GM23338 (cell line): ENCODE measurements at regions not wholly inside any gene's neighbourhood (a gene's known extent, or its start where the extent isn't known, plus 50 kb on each side); places are given as distances from the start of the nearest gene placed in this dataset.

Experiments
- ATAC-seq: fragments of 200-7000 bp; cut with Tn5 transposase; 3 replicates; pipeline ENCODE4 v1.9.1; 2020
- DNase-seq: peaks from one replicate; pipeline ENCODE4 v3.0.0-alpha.2; 2015; ENCODE audit warnings: low spot score
- H2AFZ ChIP-seq: fragments of 200-600 bp; sonication (generic); 2 replicates; pipeline ENCODE4 v1.8.0; 2016; ENCODE audit warnings: antibody characterized with exemption, mild to moderate bottlenecking, moderate library complexity
- H3F3A ChIP-seq: fragments of 200-600 bp; sonication (generic); replicated peaks from 2 replicates; pipeline ENCODE4 v1.8.0; 2017; ENCODE audit warnings: antibody characterized with exemption, mixed run types, low read depth
- H3K27ac ChIP-seq: fragments of 200-600 bp; sonication (generic); 2 replicates; pipeline ENCODE4 v1.6.1; 2016; ENCODE audit warnings: low read depth
- H3K27me3 ChIP-seq: fragments of 200-600 bp; sonication (generic); 2 replicates; pipeline ENCODE4 v1.8.0; 2016; ENCODE audit warnings: mild to moderate bottlenecking, mixed run types, moderate library complexity; ENCODE audit not compliant: insufficient read depth
- H3K36me3 ChIP-seq: fragments of 200-600 bp; sonication (generic); 2 replicates; pipeline ENCODE4 v1.8.0; 2016; ENCODE audit warnings: mild to moderate bottlenecking; ENCODE audit not compliant: insufficient read depth
- H3K4me1 ChIP-seq: fragments of 200-600 bp; sonication (generic); 2 replicates; pipeline ENCODE4 v1.8.0; 2016; ENCODE audit warnings: mild to moderate bottlenecking, moderate library complexity; ENCODE audit not compliant: insufficient read depth
- H3K4me2 ChIP-seq: fragments of 200-600 bp; sonication (generic); 2 replicates; pipeline ENCODE4 v1.7.1; 2017; ENCODE audit warnings: mixed run types
- H3K4me3 ChIP-seq: fragments of 200-600 bp; sonication (generic); 2 replicates; pipeline ENCODE4 v1.6.1; 2016; ENCODE audit warnings: mixed run types
- H3K79me2 ChIP-seq: fragments of 200-600 bp; sonication (generic); replicated peaks from 2 replicates; pipeline ENCODE4 v1.8.0; 2017; ENCODE audit warnings: mild to moderate bottlenecking; ENCODE audit not compliant: insufficient read depth
- H3K9me2 ChIP-seq: fragments of 200-600 bp; sonication (generic); 2 replicates; pipeline ENCODE4 v1.8.0; 2017; ENCODE audit not compliant: insufficient read depth
- H4K20me1 ChIP-seq: fragments of 200-600 bp; sonication (generic); replicated peaks from 2 replicates; pipeline ENCODE4 v1.8.0; 2017; ENCODE audit warnings: mild to moderate bottlenecking; ENCODE audit not compliant: insufficient read depth
- H3K27ac Mint-ChIP-seq: 2 replicates; pipeline ENCODE4 v1.8.0; 2020; ENCODE audit warnings: inconsistent platforms, mild to moderate bottlenecking, moderate library complexity, mixed read lengths
- H3K27me3 Mint-ChIP-seq: 3 replicates; pipeline ENCODE4 v1.8.0; 2022; ENCODE audit warnings: low read depth, mild to moderate bottlenecking, moderate library complexity, mixed read lengths, inconsistent platforms; ENCODE audit not compliant: insufficient read depth, poor library complexity
- H3K36me3 Mint-ChIP-seq: 3 replicates; pipeline ENCODE4 v1.8.0; 2021; ENCODE audit warnings: low read depth, mild to moderate bottlenecking, inconsistent platforms, moderate library complexity, mixed read lengths
- H3K4me1 Mint-ChIP-seq: 3 replicates; pipeline ENCODE4 v1.8.0; 2020; ENCODE audit warnings: mild to moderate bottlenecking, inconsistent platforms, mixed read lengths
- H3K4me3 Mint-ChIP-seq: 3 replicates; pipeline ENCODE4 v1.8.0; 2021; ENCODE audit warnings: moderate library complexity, mild to moderate bottlenecking, inconsistent platforms, mixed read lengths
- H3K9me3 Mint-ChIP-seq: 3 replicates; pipeline ENCODE4 v1.8.0; 2020; ENCODE audit warnings: moderate library complexity, mild to moderate bottlenecking, inconsistent platforms, mixed read lengths
- CREB1 ChIP-seq: fragments of 250-450 bp; sonication (Bioruptor Pico); IDR thresholded peaks from 2 replicates; pipeline ENCODE4 v1.5.0; 2020; ENCODE audit warnings: low read depth, mild to moderate bottlenecking, moderate library complexity
- NANOG ChIP-seq: IDR thresholded peaks from 2 replicates; pipeline ENCODE4 v1.6.1; 2016; ENCODE audit warnings: antibody characterized with exemption, borderline replicate concordance
- POLR2AphosphoS5 ChIP-seq: IDR thresholded peaks from 2 replicates; pipeline ENCODE4 v1.6.1; 2016; ENCODE audit warnings: antibody characterized with exemption, low read depth
- STAT1 ChIP-seq: IDR thresholded peaks from one replicate; pipeline ENCODE4 v1.6.1; 2016; ENCODE audit warnings: antibody characterized with exemption; ENCODE audit not compliant: unreplicated experiment
- ZNF331 ChIP-seq: fragments of 250-450 bp; sonication (Bioruptor Pico); IDR thresholded peaks from 2 replicates; pipeline ENCODE4 v1.5.0; 2020; ENCODE audit warnings: low read depth, mild to moderate bottlenecking, moderate library complexity
- TF ChIP-seq, protein P1 (sequence below): IDR thresholded peaks from 2 replicates; pipeline ENCODE4 v1.6.1; 2016; ENCODE audit warnings: antibody characterized with exemption
- TF ChIP-seq, protein P2 (sequence below): fragments of 250-450 bp; sonication (Bioruptor Pico); IDR thresholded peaks from 2 replicates; pipeline ENCODE4 v1.5.0; 2020; ENCODE audit warnings: mild to moderate bottlenecking, moderate library complexity
- TF ChIP-seq, protein P3 (sequence below), 2 experiments: fragments of 200-600 bp in 1 of 2; sonication (generic) in 1 of 2; conservative IDR thresholded peaks; 2 replicates each; pipeline versions ENCODE4 v1.5.1 to v1.6.1; 2016 to 2017; ENCODE audit warnings: antibody characterized with exemption in 2 of 2, low read depth in 2 of 2, mild to moderate bottlenecking in 2 of 2, moderate library complexity in 1 of 2

DNA sequence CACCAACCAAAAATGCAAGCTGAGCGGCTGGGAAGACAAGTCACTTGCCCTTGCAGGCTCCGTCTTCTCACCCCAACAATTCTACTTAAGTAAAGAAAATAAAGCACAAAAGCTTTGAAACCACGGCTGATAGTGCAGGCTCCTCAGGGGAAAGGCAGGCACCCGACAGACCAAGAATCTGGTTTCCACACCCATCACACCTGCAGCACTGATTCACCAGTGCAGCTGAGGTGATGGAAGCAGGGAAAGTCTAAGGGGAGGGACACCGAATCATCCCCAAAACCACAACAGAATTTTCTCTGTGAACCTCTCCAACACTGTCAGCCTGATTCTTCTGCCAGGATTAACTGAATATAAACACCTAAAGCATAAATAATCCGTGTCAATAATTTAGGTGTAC, 62.0 kb upstream of the NSMCE3 start:
- H3K9me3 Mint-ChIP-seq: no peaks in the 10 kb centered on the region
- no peak overlapping the region for H3K27ac ChIP-seq
- ATAC-seq: no peak

DNA sequence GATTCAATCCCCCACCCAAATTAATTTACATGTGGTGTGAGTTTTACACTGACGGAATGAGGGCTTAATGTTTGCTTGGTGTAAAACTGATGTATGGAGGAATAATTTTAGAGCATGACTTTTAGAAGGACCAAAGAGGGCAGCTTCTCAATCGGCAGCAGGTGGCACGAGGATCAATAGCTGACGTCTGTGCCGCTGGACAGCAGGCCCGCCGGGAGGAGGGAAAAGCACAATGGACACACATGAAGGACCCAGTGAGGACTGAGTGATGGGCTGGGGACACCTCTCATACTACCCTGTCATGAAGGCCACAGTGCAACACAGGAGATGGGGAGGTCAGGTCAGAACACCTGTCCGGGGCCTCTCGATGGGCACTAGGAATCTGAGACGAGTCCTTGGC, 61.4 kb upstream of the NSMCE3 start:
- H3K36me3 Mint-ChIP-seq: peaks cover 4% of the 10 kb centered on the region; the same call in 2 of the 3 replicates
- no peak overlapping the region for H3K27ac Mint-ChIP-seq
- DNase-seq (no peak), ATAC-seq (no peak)
- Histone ChIP-seq H4K20me1 (no peaks in the 10 kb centered on the region), H2AFZ (no peak overlapping the region), H3K9me2 (no peaks in the 10 kb centered on the region), H3K4me1 (no peaks in the 10 kb centered on the region), H3K27ac (no peak overlapping the region), H3K4me3 (no peak overlapping the region), H3K4me2 (no peak overlapping the region), H3K36me3 (no peaks in the 10 kb centered on the region), H3K79me2 (no peaks in the 10 kb centered on the region), H3K27me3 (no peaks in the 10 kb centered on the region), H3F3A (no peaks in the 10 kb centered on the region)
- H3K9me3 Mint-ChIP-seq: peaks cover 5% of the 10 kb centered on the region
- no peak overlapping the region for H3K4me3 Mint-ChIP-seq
- TF ChIP-seq, protein P1, sequence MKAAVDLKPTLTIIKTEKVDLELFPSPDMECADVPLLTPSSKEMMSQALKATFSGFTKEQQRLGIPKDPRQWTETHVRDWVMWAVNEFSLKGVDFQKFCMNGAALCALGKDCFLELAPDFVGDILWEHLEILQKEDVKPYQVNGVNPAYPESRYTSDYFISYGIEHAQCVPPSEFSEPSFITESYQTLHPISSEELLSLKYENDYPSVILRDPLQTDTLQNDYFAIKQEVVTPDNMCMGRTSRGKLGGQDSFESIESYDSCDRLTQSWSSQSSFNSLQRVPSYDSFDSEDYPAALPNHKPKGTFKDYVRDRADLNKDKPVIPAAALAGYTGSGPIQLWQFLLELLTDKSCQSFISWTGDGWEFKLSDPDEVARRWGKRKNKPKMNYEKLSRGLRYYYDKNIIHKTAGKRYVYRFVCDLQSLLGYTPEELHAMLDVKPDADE: no peak
- TF ChIP-seq CREB1 (CRISPR knock-in tag) (no peak), ZNF331 (CRISPR knock-in tag) (no peak), NANOG (no peak), POLR2AphosphoS5 (no peak)
- TF ChIP-seq, protein P2, sequence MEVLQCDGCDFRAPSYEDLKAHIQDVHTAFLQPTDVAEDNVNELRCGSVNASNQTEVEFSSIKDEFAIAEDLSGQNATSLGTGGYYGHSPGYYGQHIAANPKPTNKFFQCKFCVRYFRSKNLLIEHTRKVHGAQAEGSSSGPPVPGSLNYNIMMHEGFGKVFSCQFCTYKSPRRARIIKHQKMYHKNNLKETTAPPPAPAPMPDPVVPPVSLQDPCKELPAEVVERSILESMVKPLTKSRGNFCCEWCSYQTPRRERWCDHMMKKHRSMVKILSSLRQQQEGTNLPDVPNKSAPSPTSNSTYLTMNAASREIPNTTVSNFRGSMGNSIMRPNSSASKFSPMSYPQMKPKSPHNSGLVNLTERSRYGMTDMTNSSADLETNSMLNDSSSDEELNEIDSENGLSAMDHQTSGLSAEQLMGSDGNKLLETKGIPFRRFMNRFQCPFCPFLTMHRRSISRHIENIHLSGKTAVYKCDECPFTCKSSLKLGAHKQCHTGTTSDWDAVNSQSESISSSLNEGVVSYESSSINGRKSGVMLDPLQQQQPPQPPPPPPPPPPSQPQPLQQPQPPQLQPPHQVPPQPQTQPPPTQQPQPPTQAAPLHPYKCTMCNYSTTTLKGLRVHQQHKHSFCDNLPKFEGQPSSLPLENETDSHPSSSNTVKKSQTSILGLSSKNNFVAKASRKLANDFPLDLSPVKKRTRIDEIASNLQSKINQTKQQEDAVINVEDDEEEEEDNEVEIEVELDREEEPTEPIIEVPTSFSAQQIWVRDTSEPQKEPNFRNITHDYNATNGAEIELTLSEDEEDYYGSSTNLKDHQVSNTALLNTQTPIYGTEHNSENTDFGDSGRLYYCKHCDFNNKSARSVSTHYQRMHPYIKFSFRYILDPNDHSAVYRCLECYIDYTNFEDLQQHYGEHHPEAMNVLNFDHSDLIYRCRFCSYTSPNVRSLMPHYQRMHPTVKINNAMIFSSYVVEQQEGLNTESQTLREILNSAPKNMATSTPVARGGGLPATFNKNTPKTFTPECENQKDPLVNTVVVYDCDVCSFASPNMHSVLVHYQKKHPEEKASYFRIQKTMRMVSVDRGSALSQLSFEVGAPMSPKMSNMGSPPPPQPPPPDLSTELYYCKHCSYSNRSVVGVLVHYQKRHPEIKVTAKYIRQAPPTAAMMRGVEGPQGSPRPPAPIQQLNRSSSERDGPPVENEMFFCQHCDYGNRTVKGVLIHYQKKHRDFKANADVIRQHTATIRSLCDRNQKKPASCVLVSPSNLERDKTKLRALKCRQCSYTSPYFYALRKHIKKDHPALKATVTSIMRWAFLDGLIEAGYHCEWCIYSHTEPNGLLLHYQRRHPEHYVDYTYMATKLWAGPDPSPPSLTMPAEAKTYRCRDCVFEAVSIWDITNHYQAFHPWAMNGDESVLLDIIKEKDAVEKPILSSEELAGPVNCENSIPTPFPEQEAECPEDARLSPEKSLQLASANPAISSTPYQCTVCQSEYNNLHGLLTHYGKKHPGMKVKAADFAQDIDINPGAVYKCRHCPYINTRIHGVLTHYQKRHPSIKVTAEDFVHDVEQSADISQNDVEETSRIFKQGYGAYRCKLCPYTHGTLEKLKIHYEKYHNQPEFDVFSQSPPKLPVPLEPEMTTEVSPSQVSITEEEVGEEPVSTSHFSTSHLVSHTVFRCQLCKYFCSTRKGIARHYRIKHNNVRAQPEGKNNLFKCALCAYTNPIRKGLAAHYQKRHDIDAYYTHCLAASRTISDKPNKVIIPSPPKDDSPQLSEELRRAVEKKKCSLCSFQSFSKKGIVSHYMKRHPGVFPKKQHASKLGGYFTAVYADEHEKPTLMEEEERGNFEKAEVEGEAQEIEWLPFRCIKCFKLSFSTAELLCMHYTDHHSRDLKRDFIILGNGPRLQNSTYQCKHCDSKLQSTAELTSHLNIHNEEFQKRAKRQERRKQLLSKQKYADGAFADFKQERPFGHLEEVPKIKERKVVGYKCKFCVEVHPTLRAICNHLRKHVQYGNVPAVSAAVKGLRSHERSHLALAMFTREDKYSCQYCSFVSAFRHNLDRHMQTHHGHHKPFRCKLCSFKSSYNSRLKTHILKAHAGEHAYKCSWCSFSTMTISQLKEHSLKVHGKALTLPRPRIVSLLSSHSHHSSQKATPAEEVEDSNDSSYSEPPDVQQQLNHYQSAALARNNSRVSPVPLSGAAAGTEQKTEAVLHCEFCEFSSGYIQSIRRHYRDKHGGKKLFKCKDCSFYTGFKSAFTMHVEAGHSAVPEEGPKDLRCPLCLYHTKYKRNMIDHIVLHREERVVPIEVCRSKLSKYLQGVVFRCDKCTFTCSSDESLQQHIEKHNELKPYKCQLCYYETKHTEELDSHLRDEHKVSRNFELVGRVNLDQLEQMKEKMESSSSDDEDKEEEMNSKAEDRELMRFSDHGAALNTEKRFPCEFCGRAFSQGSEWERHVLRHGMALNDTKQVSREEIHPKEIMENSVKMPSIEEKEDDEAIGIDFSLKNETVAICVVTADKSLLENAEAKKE (CRISPR knock-in tag): no peak
- H3K4me1 Mint-ChIP-seq: no peaks in the 10 kb centered on the region; the same call in 1 of the 3 replicates
- H3K27me3 Mint-ChIP-seq: peaks cover 5% of the 10 kb centered on the region

More for the DNA sequence above, 62.0 kb upstream of the NSMCE3 start:
- H3K27me3 Mint-ChIP-seq: peaks cover 8% of the 10 kb centered on the region
- peaks cover 2% of the 10 kb centered on the region; the same call in 1 of the 3 replicates for H3K36me3 Mint-ChIP-seq
- DNase-seq: no peak
- Histone ChIP-seq H3K36me3 (no peaks in the 10 kb centered on the region), H2AFZ (no peak overlapping the region), H3K4me2 (no peak overlapping the region), H3F3A (no peaks in the 10 kb centered on the region), H3K79me2 (no peaks in the 10 kb centered on the region), H4K20me1 (no peaks in the 10 kb centered on the region), H3K9me2 (no peaks in the 10 kb centered on the region), H3K27me3 (no peaks in the 10 kb centered on the region), H3K4me3 (no peak overlapping the region), H3K4me1 (no peaks in the 10 kb centered on the region)
- no peak for TF ChIP-seq STAT1
- TF ChIP-seq, protein P3, sequence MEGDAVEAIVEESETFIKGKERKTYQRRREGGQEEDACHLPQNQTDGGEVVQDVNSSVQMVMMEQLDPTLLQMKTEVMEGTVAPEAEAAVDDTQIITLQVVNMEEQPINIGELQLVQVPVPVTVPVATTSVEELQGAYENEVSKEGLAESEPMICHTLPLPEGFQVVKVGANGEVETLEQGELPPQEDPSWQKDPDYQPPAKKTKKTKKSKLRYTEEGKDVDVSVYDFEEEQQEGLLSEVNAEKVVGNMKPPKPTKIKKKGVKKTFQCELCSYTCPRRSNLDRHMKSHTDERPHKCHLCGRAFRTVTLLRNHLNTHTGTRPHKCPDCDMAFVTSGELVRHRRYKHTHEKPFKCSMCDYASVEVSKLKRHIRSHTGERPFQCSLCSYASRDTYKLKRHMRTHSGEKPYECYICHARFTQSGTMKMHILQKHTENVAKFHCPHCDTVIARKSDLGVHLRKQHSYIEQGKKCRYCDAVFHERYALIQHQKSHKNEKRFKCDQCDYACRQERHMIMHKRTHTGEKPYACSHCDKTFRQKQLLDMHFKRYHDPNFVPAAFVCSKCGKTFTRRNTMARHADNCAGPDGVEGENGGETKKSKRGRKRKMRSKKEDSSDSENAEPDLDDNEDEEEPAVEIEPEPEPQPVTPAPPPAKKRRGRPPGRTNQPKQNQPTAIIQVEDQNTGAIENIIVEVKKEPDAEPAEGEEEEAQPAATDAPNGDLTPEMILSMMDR (conservative IDR thresholded peaks at IDR 0.05; ENCODE audit: low read depth in 2 of 2): no peak
- no peak for TF ChIP-seq ZNF331 (CRISPR knock-in tag)
- TF ChIP-seq POLR2AphosphoS5: no peak
- H3K27ac Mint-ChIP-seq: no peak overlapping the region
- no peak overlapping the region for H3K4me3 Mint-ChIP-seq
- no peaks in the 10 kb centered on the region; the same call in 1 of the 3 replicates for H3K4me1 Mint-ChIP-seq
